GM19025 (cell line): ENCODE measurements at regions not wholly inside any gene's neighbourhood (a gene's known extent, or its start where the extent isn't known, plus 50 kb on each side); places are given as distances from the start of the nearest gene placed in this dataset.
A peak's percentile ranks its signal among the peaks of the same experiment; 100 is the strongest.

ENCODE experiments used
- ATAC-seq: cut with Tn5 transposase; IDR thresholded peaks from one replicate; pipeline ENCODE4 v1.9.1; 2021; ENCODE audit warnings: mild to moderate bottlenecking, low read depth, moderate library complexity; ENCODE audit not compliant: unreplicated experiment

DNA sequence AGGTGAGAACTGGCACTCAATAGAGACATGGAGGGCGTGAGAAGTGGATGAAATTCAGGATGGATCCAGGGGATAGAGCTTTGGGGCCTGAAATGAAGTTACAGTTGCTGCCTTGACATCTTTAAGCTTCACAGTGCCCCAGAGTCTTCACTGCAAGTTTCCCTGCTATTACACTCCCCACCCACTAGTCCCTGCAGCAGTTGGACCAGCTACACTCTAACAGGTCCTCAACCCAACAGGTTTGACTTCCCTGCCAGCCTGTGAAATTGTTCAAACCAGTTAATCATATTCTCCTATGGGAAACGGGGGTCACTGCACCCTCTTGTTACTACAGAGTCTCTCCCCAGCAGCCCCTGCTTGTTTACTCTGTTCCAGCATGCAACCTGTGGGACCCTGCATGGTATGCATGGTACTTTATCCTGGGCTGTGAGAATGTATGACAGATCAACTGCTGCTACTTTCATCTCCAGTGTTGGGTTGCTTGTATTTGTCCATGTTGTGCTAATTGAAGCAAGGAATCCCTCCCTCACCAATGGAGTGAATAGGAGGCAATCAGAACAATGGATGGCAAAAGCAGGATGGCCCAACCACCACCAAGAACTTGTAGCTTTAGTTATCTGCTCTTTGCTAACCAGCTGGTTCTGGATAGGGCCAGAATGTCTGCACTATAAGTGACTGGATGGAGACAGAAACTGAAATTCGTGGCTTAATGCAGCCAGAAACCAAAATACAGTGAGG is 314.2 kb downstream of the OLFM4 start:
- ATAC-seq = no peak

DNA sequence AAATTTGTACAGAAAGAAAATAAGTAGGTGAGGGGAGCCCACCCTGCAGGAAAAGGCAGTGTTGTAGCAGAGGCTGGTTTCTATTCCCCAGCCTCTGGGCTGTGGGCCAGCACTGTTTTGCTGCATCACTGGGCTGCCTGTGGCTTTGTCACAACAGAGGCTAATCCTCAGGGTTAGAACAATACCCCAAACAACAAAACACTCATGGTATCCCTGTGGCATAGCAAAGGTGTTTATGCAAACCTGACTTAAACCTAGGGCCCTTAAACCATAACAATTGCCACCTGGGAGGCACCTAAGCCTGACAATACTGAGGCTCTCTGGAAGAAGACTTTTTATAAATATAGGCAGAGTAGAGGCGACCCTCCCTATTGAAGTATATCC is 314.7 kb downstream of the OLFM4 start:
- ATAC-seq = no peak

DNA sequence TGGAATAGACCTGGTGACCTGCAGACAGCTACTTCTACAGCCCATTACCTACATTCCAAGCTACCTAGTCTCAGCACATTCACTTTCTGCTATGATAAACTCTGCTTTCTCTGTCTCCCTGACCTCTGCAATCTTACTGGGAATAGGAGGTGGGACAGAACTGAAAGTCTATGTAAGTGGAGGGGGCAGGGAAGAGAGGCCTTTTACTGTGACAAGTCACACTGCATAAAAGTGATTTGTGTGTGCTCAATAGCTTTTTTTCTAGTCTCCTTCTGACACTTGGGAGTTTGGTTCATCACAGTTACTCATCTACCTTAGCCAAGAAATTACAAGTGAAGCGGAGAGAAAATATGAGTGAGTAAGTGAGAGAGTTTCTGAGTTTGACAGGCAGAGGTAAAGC is 322.4 kb downstream of the OLFM4 start:
- ATAC-seq = no peak

DNA sequence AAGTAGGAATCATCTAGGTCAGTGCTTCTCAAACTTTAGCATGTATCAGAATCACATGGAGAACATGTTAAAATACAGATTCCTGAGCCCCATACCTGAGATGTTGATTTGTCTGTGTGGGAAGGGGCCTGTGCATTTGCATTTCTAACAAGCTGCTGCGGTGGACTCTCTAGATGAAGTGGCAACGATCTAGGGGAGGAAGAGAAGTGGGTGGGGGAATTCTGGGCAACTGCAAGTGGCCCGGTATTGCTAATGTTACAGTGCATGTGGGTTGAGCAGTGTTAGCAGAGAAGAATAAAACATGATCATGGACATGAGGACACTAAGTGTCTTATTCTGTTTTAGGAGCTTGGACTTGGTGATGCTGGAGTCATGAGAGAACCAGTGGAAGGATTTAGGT is 329.0 kb downstream of the OLFM4 start:
- peak; percentile 61 for ATAC-seq

DNA sequence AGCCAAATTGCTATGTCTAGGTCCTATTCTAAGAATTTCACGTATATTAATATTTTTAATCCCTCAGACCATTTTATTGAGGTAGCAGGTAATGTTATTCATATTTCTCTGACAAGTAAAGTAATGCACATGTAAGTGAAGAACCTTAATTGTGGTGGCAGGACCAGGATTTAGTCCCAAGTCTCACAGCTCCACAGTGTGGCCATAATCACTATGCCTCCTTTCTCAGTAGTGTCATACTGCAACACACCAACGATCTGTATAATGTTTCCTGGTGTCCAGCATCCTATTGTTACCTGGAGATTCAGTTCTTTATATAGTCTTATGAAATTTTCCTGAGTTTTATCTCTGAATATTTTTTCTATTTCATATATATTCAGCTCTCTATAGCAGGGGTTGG is 340.3 kb downstream of the OLFM4 start:
- no peak for ATAC-seq

DNA sequence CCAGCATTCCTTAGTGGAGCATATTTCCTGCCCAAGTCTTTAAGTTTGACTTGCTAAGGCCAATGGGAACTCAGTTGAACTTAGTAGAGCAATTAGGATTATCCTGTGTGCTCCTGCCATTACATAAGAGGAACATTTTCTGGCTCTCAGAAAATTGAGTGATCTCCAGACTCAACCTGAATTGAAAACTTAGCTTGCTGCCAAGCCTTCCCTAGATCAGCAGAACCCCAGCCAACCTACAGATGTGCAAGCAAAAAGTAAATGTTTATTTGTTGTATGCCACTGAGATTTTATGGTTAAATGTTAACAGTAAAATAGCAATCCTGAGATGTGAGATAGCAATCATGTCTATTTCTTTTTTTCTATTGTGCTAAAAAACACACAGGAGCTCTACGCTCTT is 350.9 kb downstream of the OLFM4 start:
- no peak for ATAC-seq

DNA sequence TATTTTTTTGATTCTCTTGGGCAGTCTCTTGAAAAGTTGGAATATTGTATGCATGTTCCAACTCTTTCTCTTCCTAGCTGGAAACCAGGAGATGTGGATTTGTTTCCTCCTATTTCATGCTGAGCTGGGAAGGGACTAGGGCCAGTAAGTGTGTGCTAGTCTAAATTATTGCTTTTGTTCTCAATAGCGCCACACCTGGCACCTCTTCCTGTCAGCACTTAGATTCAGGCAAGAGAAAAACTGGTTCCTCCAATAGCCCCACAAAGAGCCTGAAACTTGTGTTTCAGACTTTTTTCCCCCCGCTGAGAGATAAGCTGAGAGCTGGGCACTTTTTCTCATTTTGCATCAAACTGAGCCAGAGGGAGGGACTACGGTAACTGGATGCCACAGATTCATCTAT is 353.4 kb downstream of the OLFM4 start:
- no peak for ATAC-seq

DNA sequence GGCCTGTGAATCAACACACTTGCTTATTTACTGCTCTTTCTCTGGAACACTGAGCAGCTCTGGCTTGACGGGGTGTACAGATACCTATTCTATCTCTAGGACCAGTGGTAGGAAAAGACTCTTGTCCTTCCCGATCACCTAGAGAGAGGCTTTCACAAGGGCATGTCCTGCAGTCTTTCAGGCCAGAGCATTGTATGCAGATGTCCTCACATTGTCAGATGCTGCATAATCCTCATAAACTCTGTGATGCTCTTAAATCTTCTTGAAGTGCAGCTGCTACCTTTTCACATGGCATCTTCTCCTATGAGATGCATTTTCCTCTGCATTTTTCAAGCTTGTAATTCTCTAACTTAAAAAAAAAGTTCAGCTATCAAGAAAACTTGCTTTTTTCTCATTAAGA is 369.4 kb downstream of the OLFM4 start:
- ATAC-seq = no peak

DNA sequence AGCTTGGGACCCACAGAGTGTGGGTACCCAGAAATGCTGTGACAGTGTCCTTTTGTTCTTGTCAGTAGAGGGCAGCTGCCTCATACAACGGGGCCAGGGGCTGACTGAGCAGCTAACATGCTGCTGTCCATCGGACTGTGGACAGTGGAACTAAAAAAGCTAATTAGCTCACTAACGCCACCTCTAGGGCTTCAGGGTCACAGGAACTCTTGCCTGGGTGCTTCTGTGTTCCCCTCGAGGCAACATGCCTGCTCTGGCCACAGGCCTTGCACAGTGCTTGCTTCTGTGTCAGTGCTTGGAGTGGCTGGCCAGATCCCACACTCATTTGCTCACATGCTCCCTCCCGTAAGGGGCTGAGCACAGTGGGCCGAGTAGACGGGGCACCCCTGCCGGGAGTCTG is 377.0 kb downstream of the OLFM4 start:
- ATAC-seq = no peak

DNA sequence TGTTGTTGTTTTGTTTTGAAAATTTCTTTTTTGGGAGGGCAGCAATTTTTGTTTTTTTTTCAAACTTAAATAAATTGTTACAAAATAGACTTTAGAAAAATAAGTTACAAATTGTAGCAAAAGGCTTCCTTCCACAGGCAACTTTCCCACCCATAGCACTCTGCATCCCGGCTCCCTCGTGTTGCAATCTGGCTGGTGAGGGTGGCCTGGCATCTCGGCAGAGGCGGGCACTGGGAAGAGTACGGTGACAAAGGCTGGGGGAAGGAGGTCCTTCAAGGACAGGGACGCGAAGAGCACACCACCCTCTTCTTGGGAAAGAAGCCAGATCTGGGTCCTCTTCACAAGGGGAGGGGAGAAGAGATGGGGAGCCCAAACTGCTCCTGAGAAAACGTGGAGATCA is 379.7 kb downstream of the OLFM4 start:
- ATAC-seq = no peak

DNA sequence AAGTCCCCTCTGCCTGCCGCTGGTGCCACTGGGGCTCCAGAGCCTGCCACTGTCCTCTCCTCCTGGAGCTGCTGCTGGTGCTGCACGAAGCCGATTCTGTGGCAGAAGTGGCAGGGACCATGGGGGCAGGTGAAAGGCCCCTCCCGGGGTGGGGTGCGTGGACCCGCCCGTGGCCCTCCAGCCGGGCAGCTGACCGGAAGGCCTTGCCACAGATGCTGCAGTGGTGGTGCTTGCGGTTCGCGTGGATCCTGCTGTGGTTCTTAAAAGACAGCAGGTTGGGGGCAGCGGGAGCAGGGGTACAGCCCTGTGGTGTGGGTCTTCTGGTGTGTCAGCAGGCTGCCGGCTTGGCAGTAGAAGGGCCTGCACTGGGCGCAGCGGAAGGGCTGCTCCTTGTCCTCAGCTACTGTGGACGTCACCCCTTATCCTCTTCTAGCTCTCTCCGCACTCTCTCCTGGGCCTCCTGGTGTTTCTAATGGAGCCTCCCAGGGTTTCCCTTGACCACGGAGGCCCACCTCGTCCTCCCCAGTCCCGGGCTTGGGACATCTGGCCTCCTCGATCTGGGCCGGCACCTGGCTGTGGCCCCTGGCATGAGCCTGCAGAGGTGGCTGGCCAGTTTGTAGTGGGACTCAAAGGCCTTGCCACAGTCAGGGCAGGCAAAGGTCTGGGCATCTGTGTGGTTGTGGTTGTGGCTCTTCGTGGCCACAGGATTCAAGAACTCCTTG is 380.4 kb downstream of the OLFM4 start:
- ATAC-seq = no peak

DNA sequence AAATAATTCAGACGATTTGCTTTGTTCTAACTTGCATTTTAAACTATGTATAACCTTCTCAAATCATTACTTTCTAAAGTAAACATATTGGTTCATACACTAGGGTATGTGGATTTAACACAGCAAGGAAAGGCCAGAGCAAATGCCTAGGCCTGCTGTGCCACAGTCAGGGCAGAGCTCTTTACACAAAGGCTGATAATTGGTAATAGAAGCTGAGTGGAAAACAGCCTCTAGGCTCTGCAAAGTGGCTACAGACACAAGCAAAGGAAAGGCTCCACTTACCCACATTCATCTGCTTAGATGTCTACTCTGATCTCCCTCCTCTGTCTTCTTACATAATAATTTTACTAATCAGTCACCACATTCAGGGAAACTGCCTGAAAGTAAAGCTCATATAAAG is 382.9 kb downstream of the OLFM4 start:
- no peak for ATAC-seq

DNA sequence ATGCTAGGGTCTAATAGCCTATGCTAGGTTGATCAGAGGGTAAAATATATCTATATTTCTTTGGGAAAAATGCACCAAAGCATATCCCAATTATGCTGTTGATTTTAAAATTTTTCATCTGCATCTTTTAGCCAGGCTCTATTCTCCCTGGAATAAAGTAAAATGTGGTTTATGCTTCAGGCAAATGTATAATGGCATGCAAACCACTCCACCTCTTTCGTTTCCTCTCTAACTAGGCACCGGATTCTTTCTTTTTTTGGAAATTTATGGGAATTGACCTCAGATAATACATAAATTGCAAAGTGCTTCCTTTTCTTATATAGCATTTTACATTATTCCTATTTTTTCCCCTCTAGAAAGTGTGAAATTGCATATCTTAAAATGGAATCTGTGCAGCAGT is 386.5 kb downstream of the OLFM4 start:
- no peak for ATAC-seq

DNA sequence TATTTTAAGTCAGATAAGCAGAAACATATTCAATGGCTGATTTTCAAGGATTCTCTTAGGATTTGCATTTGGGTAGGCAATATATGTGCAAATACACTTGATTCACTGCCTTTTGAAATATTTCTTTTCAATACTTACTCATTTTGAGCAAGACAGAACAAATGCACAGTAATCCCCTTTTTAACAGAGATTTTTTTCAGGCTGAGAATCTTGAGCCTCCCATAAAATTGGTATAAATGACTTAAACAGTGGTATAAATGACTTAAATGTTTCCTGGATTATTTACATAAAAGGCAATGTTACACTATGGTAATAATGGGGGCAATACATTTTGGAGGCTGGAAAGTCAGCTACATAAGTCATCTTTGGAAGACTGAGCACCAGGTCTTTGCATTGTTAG is 389.0 kb downstream of the OLFM4 start:
- ATAC-seq = no peak

DNA sequence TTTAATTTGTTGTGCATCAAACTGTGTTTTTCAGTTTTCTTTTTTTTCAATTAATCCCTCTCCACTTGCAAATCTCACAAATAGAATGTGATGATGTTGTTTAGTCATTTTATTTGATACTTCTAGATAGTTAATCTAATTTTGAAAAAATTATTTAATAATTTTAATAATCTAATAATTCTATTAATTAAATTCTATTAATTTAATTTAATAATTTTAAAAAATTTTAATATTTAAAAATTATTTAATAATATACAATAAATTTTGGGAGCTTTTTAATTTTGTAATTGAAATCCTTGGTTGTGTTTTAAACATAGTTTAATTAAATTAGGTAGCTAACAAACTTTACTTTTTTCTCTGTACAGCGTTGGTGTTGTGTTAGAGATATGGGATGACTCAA is 393.8 kb downstream of the OLFM4 start:
- ATAC-seq = no peak

DNA sequence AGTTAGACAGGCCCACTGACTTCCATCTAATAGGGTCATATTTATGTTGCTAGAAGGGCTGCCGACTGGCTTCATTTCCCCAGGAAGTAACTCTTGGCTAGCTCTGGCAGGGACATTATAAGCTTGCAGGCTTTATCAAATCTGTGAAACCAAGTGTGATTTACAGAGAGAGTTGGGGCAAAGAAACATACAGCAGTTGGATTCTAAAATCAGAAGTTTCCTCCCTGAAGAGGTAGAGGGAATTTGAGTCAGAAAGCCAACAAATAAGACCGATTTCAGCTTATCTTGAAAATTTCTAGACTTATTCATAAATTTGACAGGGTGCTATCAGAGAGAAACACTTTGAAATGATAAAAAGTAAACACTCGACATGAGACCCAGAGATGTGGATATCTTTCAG is 407.8 kb downstream of the OLFM4 start:
- no peak for ATAC-seq

DNA sequence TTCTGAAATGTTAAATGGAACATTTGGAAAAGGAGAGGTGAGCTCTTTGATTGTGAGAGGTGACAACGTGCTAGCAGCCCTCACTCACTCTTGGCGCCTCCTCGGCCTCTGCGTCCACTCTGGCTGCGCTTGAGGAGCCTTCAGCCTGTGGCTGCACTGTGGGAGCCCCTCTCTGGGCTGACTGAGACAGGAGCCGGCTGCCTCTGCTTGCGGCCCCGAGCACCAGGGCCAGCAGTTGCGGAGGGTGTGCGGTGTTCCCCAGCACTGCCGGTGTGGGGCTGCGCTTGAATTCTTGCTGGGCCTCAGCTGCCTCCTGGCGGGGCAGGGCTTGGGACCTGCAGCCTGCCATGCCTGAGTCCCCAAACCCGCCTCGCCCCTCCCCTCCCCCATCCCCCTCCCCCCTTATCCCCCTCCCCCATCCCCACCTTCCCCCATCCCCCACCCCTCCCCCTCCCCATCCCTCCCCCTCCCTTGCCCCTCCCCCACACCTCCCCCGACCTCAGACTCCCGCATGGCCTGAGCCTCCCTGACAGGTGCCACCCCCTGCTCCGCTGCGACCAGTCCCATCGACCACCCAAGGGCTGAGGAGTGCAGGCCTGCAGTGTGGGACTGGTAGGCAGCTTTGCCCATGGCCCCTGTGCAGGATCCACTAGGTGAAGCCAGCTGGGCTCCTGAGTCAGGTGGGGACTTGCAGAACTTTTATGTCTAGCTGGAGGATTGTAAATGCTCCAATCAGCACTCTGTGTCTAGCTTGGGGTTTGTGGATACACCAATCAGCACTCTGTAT is 411.0 kb downstream of the OLFM4 start:
- ATAC-seq = no peak

DNA sequence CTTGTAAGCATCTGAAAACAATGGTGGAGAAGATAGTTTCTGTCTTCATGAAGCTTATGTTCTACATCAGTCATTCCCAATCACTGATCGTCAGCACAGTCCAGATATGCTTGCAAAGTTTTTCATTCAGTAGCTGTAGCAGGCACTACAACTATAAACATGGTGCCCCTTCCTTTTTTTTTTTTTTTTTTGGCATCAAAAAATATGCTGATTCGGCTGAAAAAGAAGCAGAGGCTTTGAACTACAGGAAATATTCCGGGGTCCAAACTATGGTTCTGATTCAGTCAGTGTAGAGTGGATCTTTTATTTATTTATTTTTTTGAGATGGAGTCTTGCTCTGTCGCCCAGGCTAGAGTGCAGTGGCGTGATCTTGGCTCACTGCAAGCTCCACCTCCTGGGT is 414.4 kb downstream of the OLFM4 start:
- no peak for ATAC-seq

DNA sequence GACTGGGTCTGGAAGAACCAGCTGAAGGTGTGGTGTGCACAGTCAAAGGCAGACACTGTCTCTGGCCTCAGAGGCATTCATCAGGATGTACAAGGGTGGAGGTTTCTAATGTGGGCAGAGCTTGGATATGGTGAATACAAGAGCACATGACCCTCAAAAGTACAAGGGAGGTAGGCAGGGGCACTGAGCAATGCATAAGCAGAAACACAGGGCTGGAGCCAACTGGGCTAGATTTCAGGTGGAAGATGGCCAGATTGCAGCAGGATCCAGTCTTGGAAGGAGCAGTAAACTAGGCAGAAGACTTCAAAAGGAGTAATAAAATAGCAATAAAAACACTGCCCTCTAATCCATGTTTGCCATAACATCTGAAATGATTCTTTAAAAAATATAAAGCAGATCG is 417.1 kb downstream of the OLFM4 start:
- ATAC-seq = no peak

DNA sequence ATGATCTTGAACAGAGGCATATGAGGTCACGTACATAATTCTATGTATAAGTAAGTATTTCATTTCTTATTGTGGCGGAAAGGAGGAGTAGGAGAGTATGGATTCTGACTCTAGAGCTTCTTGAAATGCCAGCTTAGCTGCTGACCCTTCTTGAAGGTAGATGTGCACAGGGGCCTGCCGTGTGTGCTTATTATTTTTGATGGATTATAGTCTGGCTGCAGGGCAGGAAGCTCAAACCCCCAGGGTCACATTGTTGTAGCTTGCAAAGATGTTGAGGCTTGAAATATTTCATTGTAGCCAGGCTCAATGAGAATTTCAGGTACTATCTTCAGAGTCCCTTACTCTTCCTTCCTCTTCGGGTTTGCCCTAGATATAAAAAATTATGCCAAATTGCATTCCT is 418.8 kb downstream of the OLFM4 start:
- no peak for ATAC-seq

DNA sequence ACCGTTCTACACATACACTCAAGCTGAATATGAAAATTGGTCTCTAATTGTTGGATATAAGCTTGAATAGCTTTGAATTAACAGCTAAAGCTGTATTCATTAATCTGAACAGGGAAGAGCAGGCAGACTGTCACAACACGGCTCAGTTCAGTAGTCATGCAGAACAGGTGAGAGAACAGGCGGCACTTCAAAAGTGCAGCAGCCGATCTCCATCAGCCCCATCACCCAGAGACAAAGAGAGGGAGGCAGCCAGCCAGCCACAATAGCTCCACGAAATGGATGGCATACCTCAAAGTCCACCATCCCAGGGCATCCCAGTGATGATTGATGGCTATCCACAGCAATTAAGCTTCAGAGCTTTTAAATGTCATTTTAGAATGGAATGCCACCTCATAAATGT is 419.2 kb downstream of the OLFM4 start:
- ATAC-seq = no peak
